DOHH2 (cell line): ENCODE measurements at regions not wholly inside any gene's neighbourhood (a gene's known extent, or its start where the extent isn't known, plus 50 kb on each side); places are given as distances from the start of the nearest gene placed in this dataset.

Experiments used
- CTCF ChIP-seq: fragments of 200-600 bp; sonication (generic); IDR thresholded peaks from one replicate; pipeline ENCODE4 v1.5.1; 2014; ENCODE audit warnings: antibody characterized with exemption, mild to moderate bottlenecking, low read depth, low read length; ENCODE audit not compliant: poor library complexity, severe bottlenecking
- EZH2phosphoT487 ChIP-seq: fragments of 200-600 bp; sonication (generic); IDR thresholded peaks from 2 replicates; pipeline ENCODE4 v1.6.1; 2017; ENCODE audit warnings: borderline replicate concordance, mild to moderate bottlenecking, antibody characterized with exemption, low read length, moderate library complexity, mixed read lengths

- no peak for TF ChIP-seq CTCF
- TF ChIP-seq EZH2phosphoT487, result no peak
Observed at GRCh38 chr7:20870977-20871376, 84.3 kb upstream of the SP8 start.
